Stimulated activated CD4-positive, alpha-beta T cell treated with anti-CD3 and anti-CD28 coated beads, Interleukin-4, amount 100 ng/mL, for 48 hours (primary cell): ENCODE measurements at regions not wholly inside any gene's neighbourhood (a gene's known extent, or its start where the extent isn't known, plus 50 kb on each side); places are given as distances from the start of the nearest gene placed in this dataset.

Source experiments
- DNase-seq, 2 donors: peaks; one replicate each; pipeline ENCODE4 v3.0.0-alpha.2; 2020; ENCODE audit warnings: low read depth in 2 of 2

GRCh38 chr19:30217461-30217860, 154.7 kb upstream of the ZNF536 start:
- DNase-seq, result no peak

- DNase-seq, result no peak
Observed at GRCh38 chr19:30219702-30220101, 152.5 kb upstream of the ZNF536 start.

- no peak for DNase-seq
Observed at GRCh38 chr19:30221176-30221575, 151.0 kb upstream of the ZNF536 start.

- DNase-seq, result no peak
Observed at GRCh38 chr19:30222428-30222873, 149.7 kb upstream of the ZNF536 start.

- no peak for DNase-seq
Observed at GRCh38 chr19:30222992-30223865, 149.0 kb upstream of the ZNF536 start.

GRCh38 chr19:30223866-30224688, 148.1 kb upstream of the ZNF536 start:
- DNase-seq, result no peak

- DNase-seq, result no peak
Observed at GRCh38 chr19:30224689-30225606, 147.2 kb upstream of the ZNF536 start.

- DNase-seq, result no peak
Observed at GRCh38 chr19:30225676-30226463, 146.3 kb upstream of the ZNF536 start.

GRCh38 chr19:30226464-30227011, 145.6 kb upstream of the ZNF536 start:
- DNase-seq, result no peak

- DNase-seq, result no peak
Observed at GRCh38 chr19:30227012-30227621, 145.1 kb upstream of the ZNF536 start.

- DNase-seq, result peak; percentile 48 to 65
Observed at GRCh38 chr19:30227661-30228112, 144.5 kb upstream of the ZNF536 start.

- DNase-seq, result no peak
Observed at GRCh38 chr19:30228113-30228834, 143.9 kb upstream of the ZNF536 start.

GRCh38 chr19:30228835-30229524, 143.2 kb upstream of the ZNF536 start:
- DNase-seq, result no peak

GRCh38 chr19:30229525-30230174, 142.5 kb upstream of the ZNF536 start:
- DNase-seq, result no peak

GRCh38 chr19:30231408-30232318, 140.5 kb upstream of the ZNF536 start:
- DNase-seq, result no peak

GRCh38 chr19:30233375-30233774, 138.8 kb upstream of the ZNF536 start:
- DNase-seq, result no peak

- no peak for DNase-seq
Observed at GRCh38 chr19:30235946-30236345, 136.2 kb upstream of the ZNF536 start.
